Cerebellar cortex (tissue), 1 donor: ENCODE measurements at regions not wholly inside any gene's neighbourhood (a gene's known extent, or its start where the extent isn't known, plus 50 kb on each side); places are given as distances from the start of the nearest gene placed in this dataset.
"Not testable (repeated sequence)": the region's sequence is repeated elsewhere in the genome, so short reads cannot be mapped to it uniquely, and the experiment has no call there.

ENCODE experiments used
- DNase-seq: peaks from one replicate; pipeline ENCODE4 v3.0.0-alpha.2; 2015; ENCODE audit warnings: low spot score

- no peak for DNase-seq
These were observed 163.9 kb upstream of the PPP1R3A start for GRCh38 chr7:114082642-114083165.

DNA sequence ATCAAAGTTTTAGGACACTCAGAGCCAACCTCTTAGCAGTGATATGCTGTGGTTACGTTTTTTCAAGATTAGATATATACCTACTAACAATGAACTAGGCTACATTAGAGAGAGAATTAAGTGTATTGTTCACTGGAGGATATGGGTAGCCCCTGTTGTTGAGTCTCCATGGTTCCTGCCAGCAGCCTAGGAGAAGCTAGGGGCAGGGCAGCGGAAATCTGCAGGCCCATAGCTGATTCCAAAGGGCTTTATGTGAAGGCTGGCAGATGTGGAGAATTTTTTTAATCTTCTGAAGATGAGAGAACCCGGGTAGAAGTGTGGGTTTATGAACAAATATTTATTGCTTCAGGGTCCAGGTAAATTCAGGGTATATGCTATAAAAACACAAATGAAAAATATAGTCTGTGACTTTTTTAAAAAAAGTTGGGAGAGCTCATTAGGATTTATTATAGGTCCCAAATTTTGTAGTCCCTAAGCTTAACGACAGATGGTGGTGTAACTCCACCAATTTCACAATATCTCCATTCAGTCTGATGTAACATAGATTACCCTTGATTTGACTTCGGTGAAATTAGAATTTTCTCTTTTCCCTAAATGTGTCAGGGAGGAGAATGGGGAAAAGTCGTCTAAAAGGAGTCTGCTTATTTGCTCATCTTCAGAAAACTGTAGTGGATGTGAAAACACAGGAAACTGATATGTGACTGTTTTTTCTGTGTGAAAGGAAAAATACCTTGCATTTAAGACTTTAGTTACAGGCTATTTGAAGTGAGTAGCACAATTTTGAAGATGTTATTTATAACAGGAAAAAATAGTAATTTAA, 163.0 kb upstream of the PPP1R3A start:
- peak; percentile 18 for DNase-seq

DNA sequence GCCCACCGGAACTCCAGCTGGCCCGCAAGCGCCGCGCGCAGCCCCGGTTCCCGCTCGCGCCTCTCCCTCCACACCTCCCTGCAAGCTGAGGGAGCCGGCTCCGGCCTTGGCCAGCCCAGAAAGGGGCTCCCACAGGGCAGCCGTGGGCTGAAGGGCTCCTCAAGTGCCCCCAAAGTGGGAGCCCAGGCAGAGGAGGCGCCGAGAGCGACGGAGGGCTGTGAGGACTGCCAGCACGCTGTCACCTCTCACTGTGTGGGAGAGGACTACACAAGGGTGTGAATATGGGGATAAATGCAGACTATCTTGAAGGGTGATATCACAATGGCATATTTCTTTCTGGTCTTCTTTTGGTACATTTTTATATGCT, 158.3 kb upstream of the PPP1R3A start:
- not testable (repeated sequence) for DNase-seq

GRCh38 chr7:114076392-114077157, 157.8 kb upstream of the PPP1R3A start:
- DNase-seq, result not testable (repeated sequence)

- DNase-seq, result no peak
These were observed 154.9 kb upstream of the PPP1R3A start for GRCh38 chr7:114073701-114074100.

- no peak for DNase-seq
These were observed 151.4 kb upstream of the PPP1R3A start for GRCh38 chr7:114070246-114070645.

GRCh38 chr7:114062810-114063209, 144.0 kb upstream of the PPP1R3A start:
- no peak for DNase-seq

DNA sequence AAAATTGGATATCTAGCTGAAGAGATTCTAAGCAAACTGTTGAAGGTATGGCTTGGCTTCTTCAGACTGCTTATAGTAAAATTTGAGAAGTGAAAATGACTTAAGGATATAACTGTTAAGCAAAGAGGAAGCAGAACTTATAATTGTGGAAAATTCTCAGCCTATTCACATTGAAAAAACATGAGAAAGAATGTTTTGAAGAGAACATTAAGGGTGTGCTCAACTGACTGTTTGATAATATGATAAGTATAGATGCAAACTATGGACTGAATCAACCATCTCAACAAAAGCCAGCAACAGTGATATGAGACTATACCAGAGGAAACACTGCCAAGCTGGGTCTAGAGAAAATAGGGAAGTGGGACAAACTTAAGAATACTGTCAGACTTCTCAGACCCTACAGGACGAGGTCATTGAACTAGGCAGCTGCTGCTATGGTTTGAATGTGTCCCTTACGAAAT, 133.1 kb upstream of the PPP1R3A start:
- no peak for DNase-seq

- no peak for DNase-seq
These were observed 131.8 kb upstream of the PPP1R3A start for GRCh38 chr7:114050571-114050970.

- no peak for DNase-seq
These were observed 129.8 kb upstream of the PPP1R3A start for GRCh38 chr7:114048386-114049235.

- DNase-seq, result no peak
These were observed 129.1 kb upstream of the PPP1R3A start for GRCh38 chr7:114047889-114048288.

DNA sequence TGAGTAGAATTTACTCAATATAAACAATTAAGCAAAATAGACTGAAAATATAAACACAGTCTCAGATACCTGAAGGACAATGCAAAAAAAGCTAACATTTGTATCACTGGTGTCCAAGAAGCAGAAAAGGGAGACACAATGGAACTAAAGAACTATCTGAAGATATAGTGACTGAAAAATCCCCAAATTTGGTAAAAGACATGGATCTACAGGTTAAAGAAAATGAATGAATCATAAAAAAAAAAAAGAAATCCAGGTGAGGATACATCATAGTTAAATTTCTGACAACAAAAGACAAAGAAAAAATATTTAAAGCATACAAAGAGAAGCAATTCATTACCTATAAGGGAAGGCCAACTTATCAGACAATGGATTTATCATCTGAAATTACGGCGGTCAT, 114.7 kb upstream of the PPP1R3A start:
- no peak for DNase-seq

DNA sequence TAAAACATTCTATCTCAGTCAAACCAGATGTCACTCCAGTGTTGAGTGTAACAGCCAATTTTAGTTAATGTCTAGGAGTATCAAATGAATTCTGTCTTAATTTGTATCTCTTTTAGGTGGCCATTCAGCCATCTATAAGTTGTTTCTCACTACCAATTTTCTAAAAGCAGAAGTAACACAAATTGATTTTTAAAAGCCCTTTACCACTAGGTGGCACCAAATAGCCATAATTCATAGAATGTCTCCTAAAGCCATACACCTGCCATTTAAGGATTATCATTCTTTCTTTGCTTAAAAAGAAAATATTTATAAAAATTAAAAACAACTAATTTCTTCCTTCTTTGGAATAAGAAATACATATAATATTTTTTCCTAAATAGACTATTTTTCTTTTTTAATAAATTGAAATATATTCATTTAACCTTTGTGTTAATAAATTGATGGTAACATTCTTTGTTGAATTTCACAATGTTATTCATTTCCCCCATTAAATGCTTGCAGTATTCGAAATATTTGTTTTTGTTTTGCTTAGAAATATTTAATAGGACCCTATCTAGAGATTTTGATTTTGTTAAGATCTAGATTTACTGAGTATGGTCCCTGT, 107.8 kb upstream of the PPP1R3A start:
- DNase-seq, result peak; percentile 63

DNA sequence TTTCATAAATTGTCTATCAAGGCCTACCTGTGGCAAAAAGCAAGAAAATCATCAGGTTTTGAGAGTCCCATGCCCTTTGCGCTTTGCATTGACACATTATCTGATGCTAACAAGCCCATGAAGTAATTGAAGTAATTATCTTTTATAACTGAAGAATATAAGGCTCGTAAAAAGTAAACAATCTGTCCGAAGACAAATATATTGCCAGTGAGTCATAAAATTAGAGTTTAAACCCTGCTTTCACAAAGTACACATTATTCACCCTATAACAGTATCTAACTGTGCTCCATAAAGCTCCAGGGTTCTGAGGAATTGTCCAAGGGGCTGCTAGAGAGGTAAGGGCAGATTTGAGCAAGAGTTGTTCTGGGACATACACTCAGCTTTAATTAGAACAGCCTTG, 102.3 kb upstream of the PPP1R3A start:
- no peak for DNase-seq

DNA sequence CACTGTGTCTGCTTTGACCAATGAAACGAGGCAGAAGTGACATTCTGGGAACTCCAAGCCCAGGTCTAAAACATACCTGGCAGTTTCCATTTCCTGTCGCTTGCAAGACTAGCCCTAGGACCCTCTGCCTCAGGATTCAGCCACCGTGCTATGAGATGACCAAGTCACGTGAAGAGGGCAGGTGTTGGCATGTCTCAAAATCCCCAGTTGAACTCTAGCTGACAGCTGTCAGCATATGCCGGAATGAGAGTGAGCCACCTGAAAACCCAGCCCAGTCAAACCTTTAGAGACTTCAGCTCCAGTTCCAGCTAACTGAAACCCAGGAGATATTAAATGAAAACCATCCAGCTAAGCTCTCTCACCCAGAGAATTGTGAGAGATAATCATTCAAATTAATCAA, 89.9 kb upstream of the PPP1R3A start:
- DNase-seq, result no peak

DNA sequence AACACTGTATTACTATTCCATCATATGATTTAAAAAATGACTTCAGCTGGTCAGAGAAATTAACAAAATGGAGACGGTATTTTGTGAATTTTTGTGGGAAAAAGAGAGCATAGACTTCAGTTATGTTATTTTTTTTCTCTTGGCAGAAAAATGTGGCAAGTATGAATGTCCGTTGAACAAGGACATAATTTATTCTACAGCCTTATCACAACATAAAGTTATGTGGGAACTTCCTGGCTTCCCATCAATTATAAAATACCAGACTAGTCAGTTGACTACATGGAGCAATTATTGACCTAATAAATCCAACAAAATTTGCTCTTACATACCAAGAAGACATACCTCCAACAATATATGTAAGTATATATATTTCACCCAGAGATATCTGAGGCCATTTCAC, 88.6 kb upstream of the PPP1R3A start:
- no peak for DNase-seq

DNA sequence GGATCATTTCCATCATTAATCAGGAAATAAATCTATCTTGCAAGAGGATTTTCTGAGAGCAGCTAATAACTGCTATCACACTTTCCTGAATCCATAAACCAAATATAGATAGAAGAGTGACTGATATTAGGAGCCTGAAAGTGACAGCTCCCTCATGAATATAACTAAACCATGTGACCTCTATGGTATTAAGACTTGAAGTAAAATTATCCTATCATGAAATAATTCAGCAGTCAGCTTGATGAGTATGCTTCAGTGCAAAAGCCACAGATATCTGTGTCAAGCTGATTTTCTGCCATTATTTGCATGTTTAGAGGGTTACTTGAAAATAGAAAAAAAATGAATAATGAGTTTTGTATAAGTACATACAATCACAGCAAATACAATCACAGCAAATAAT, 80.1 kb upstream of the PPP1R3A start:
- no peak for DNase-seq

GRCh38 chr7:113996405-113996804, 77.6 kb upstream of the PPP1R3A start:
- no peak for DNase-seq

- DNase-seq, result no peak
These were observed 67.4 kb upstream of the PPP1R3A start for GRCh38 chr7:113986216-113986615.

DNA sequence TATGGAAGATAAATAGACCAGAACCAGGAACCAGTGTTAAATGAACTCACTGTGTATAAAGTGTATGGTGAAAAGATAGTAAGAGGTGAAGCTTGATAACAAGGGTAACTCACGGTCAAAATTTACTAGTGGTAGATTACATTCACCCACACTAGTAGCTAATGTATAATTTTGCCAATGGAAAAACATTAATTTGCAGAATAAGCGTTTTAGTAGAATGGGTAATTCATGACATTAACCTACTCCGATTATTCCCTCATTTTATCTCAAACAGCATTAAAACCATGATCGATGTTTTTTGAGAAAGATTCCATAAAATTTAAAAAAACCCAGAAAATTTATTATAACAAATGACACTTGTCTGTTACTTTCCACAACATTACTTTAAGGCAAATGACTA, 57.7 kb upstream of the PPP1R3A start:
- DNase-seq, result no peak

GRCh38 chr7:113968713-113969112, 49.9 kb upstream of the PPP1R3A start:
- no peak for DNase-seq
